GM18511 (cell line): ENCODE measurements at regions not wholly inside any gene's neighbourhood (a gene's known extent, or its start where the extent isn't known, plus 50 kb on each side); places are given as distances from the start of the nearest gene placed in this dataset.

ENCODE experiments used
- ATAC-seq: cut with Tn5 transposase; IDR thresholded peaks from one replicate; pipeline ENCODE4 v1.9.1; 2021; ENCODE audit warnings: mild to moderate bottlenecking, moderate library complexity; ENCODE audit not compliant: unreplicated experiment

DNA sequence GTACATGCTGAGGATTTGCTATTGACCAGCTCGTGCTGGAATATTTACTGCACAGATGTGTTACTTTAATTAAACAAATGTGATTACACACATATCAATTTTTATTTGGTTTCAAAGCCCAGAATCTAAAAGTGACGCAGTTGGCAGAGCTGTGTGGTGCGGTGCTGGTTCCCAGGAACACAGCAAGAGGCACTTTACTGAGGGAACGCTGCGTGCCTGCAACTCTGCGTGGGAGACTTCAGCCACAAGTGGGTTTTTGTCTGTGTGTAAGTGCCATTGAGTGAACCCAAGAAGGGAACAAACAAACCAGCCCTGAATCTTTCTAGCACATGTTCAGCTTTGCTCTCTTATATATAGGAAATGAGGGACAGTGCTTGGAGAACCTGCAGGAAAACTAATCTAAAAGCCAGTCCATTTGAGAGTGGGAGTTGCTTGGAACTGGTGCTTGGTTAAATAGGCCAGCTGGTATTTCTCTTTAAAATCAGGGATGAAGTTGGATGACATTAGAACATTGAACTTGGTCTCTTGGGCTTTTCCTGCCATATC lies 196.6 kb upstream of the CELF4 start:
- no peak for ATAC-seq

- ATAC-seq: no peak
Observed at GRCh38 chr18:37754141-37754540, 188.5 kb upstream of the CELF4 start.

- no peak for ATAC-seq
Observed at GRCh38 chr18:37742436-37742835, 176.8 kb upstream of the CELF4 start.

GRCh38 chr18:37741032-37741623 lies 175.5 kb upstream of the CELF4 start:
- ATAC-seq: no peak

DNA sequence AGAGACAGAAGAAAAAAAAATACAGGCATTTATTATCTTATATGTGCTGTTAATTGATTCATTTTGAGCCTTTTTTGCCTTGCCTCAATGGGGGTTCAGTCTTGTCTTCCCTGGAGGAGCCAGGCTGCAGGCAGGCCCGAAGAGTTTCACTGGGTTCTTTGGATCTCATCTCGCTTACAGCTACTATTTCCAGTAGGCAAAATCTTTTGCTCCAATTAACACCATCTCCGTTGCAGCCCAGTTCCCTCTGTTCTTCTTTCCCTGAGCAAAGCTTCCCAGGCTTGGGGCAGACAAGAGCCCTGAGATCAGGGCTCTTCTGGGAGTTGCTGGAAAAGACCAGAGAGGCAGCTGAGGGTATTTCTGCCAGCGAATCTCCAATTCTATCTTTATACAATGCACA lies 168.8 kb upstream of the CELF4 start:
- no peak for ATAC-seq

GRCh38 chr18:37729716-37730115 lies 164.1 kb upstream of the CELF4 start:
- ATAC-seq: no peak

DNA sequence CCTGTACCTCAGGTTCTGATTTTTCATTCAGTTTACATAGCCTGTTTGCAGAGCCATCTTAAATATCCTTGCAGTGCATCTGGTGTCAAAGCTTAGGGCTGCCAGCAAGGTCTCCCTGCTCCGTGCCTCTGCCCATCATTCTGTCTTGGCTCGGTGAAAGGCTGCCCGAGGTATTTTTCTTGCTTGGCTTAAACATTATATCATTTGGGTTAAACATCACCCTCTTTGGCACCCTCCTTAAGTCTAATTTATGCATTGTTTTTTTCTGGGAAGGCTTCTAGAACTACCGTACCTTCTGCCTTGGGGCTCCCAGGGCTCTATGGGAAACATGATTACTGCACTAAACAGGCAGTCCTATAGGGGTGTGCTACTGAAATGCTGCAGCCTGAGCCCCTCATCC lies 158.6 kb upstream of the CELF4 start:
- ATAC-seq: no peak

DNA sequence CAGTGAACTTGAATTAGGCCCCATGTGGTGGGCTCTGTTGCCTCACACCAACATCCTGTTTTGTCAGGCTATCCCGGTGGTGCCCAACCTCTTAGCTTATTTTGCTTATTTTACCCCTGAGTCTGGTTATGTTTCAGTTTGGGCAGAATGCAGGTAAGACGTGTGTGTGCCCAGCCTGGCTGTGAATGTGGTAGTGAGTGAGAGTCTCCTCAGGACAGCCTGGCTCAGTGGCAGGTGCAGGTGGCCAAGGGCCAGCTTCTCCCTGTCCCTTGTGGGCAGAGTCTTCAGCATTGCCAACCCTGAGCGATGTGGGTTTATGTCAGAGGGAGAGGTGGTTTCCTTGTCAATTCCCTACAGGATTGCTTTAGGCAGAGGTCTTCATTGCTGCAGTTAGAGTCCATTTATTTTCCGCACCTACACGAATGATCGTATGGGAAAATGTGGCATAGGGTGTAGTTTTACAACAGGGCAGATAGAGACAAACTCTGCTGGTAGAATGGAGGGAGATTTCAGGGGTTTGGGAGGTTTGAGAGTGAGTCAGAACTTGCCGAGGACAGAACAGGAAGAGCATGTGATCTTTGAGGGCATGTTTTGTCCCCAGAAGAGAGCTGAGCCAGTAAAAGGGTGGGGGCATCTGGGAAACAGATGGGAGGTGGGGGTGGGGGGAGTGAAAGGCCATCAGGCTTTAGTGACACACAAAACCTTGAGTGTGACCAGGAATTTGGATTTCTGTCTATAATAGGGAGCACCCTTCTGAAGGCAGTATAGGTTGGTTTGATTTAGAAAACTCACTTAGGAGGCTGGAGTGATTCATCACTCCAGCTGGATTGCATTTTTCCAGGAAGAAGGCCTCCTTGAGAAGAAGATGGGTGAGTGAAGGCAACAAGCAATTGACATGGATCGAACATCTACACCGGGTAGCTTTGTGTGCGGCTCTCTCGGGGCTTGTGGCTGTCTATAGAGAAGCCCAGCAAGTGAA lies 156.2 kb upstream of the CELF4 start:
- no peak for ATAC-seq

DNA sequence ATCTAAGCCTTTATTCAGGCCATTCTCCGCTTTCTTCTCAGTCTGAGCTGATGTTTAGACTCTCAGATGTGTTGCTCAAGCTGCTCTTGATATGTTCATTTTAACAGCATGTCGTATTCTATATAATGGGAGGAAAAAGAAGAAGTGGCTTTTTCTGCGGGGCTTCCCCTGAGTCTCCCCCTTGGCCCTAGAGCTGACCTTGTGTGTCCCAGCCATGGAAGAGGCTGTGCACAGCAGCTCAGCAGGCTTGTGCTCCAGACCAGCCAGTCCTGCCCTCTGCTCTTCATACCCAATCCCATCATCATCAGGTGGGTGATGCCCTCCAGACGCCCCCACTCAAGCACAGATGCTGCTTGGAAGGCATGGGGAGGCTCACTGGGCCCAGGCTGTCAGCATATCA lies 155.1 kb upstream of the CELF4 start:
- no peak for ATAC-seq

GRCh38 chr18:37717656-37718055 lies 152.1 kb upstream of the CELF4 start:
- ATAC-seq: no peak

DNA sequence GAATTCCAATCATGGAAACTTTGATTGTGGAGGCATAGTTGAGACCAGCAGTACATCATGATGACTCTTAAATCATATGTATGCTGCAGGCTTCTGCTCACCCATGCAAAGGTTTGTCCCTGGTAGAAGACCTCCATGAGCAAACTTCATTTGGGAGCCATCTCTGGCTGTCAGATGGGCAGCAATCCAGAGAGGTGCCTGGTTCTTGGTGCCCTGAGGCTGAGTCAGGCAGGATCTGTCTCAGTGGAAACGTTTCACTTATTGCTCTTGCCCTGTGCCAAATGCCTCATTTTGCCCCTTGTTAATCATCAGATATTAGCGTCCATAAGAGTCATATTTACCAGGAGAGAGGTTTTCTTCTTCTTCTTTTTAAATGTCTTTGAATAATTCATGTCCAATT lies 151.5 kb upstream of the CELF4 start:
- no peak for ATAC-seq

DNA sequence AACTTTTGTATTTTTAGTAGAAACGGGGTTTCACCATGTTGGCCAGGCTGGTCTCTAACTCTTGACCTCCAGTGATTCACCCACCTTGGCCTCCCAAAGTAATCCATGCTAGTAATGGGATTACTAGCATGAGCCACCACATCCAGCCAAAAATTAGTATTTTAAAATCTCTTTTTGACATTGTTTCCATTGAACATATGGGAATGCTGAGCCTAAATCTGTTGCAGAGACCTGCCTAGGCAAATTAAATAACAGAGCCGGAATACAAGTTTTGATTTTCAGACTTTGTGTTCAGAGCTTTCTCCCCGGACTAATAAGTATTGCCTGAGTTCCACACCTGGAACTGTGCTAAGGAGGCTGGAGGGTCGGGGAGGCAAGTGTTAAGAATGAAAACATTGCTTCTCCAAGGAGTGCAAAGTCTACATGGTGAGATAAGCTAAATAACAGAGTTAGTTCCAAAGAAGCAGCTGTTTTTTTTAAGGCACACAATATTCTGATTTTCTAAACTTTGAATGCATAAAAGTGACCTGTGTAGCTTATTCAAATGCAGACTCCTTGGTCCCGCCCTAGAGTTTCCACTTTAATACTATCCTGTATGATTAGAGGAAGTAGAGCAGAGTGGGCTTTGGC lies 150.6 kb upstream of the CELF4 start:
- no peak for ATAC-seq

DNA sequence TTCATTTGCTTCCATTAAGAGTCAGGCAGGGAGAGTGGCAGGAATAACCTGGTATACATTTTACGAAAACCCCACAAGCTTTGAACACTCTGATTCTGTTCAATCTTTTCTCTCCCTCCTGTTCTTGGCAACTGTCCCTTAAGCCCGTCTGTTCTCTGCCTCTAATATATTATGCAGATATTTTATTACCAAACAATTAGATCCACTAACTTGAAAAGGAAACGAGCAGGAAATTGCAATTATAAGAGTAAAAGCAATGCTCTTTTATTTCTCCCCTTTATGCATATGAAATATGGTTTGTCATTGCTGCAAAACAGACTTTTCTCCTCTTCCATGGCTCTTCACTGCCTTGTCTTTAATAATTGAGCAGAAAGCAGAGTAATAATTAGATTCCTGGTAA lies 149.1 kb upstream of the CELF4 start:
- ATAC-seq: no peak

- ATAC-seq: no peak
Observed at GRCh38 chr18:37712776-37713175, 147.2 kb upstream of the CELF4 start.

DNA sequence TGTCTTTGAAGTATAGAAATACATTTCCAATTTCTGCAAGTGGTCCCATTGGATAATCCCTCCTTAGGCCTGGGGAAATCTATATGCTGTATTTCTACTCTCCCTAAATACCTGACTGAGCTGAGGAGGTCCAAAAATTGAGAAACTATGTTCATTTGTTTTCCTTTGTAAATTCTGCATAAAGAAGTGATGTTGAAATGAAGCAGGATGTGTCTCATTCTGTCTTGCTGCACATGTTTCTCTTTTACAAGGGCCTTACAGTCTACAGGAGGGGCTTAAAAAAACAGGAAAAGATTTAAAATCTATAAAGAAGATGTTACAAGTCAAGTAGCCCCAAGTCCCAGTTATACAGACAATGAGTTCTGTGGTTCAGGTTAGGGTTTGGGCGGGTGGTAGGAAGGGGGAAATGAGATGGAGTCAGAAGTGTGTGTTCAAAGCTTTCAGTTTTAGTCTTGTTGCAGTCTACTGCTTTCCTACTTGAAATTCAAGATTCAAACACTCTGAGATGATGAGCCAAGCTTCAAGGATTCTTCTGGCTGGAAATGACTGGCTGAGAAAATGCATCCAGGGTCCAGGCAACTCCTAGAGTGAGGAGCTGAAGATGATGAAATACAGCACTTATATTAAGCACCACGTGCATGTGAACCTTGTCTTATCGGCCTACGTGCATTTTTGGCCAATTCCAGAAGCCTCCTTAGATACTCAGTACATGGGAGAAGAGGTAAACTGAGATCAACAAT lies 146.3 kb upstream of the CELF4 start:
- ATAC-seq: no peak

DNA sequence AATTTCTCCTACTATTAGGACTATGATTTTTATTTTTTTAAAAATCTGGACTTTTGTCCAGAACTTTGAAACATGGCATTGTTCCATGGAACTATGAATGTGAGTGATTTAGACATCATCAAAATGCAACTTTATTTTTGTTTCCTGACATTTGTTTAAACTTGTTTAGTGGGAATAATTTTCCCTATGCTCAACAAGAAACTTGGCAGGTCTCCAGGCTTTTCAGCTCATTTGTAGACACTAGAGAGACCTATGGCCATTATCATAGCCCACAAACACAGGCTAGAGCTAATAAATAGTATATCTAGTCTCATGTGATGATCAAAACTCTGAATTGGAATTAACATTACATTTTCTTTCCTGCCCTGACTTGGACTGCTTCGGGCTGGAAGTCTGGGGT lies 145.1 kb upstream of the CELF4 start:
- ATAC-seq: no peak

DNA sequence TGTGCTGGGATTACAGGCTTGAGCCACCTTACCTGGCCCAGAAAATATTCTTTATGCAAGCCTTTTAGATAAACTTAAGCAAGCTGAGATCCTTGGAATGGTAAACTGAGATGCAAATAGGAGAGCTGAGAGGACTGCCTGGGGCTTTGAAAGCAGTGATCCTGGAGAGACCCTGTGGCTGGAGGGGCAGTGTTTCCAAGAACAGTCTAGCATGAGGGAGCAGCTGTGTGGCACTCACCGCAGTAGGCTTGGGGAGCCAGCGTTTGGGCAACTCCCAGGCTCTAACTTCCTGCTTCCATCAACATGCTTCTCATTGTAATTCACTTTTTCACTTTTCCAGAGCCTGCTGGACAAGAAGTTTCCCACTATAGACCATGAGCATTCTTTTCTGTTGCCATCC lies 144.1 kb upstream of the CELF4 start:
- no peak for ATAC-seq

GRCh38 chr18:37705016-37705415 lies 139.4 kb upstream of the CELF4 start:
- no peak for ATAC-seq

DNA sequence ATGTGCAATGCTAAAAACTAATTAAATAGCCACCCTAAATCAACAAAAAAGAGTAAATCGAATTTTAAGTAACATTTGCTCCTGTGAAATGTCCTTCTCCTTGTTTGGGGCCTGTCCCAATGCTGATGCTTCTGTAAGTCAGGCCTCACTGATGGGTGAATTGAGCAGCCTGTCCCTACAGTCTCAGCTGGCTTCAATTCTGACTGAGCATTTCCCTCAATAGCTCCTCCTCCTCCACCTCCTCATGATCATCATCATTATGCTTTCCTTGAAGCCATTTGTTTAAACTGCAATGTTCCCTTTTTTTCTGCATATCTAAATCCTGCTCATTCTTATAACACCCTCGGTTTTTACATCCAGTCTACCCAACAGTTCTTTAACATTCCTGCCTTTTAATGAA lies 137.2 kb upstream of the CELF4 start:
- ATAC-seq: no peak

DNA sequence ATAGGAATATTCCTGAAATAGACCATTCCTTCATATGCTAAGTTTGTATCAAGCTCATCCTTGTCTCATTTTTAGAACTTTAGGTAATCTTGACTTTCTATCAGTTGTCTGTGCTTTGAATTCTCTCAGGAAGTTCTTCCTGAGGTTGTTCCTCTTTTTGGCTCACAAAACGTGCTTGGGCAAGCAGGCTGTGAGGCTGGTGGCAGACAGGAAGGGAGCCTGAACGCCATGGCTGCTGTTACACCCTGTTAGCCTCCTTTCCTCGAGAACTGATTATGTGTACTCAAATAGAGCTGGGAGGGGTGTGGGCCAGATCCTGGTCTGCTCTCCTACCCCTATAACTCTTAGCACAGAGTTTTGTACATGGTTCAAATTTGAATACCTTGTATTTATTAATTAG lies 136.4 kb upstream of the CELF4 start:
- no peak for ATAC-seq

GRCh38 chr18:37698508-37699040 lies 133.0 kb upstream of the CELF4 start:
- ATAC-seq: no peak
